Tibial artery (tissue), 4 donors: ENCODE measurements at regions not wholly inside any gene's neighbourhood (a gene's known extent, or its start where the extent isn't known, plus 50 kb on each side); places are given as distances from the start of the nearest gene placed in this dataset.

Experiments used
- DNase-seq, 2 donors: peaks; one replicate each; pipeline ENCODE4 v3.0.0-alpha.2; 2019
- H3K27ac ChIP-seq, 2 donors: fragments of 200-600 bp; sonication (generic) in 1 of 2; 1 replicate in 1 of 2; 2 replicates in 1 of 2; pipeline ENCODE4 v1.5.1; 2018 to 2019; ENCODE audit warnings: mild to moderate bottlenecking in 1 of 2
- H3K27me3 ChIP-seq, 2 donors: fragments of 200-600 bp; sonication (generic) in 1 of 2; one replicate each; pipeline versions ENCODE4 v1.5.1 to v1.6.0; 2016 to 2019
- H3K36me3 ChIP-seq, 3 donors: fragments of 200-600 bp; sonication (generic) in 2 of 3; one replicate each; pipeline ENCODE4 v1.5.1; 2016 to 2019; ENCODE audit warnings: mild to moderate bottlenecking in 2 of 3
- H3K4me1 ChIP-seq, 4 donors: fragments of 200-600 bp; sonication (generic) in 2 of 4; 1 replicate in 3 of 4; 2 replicates in 1 of 4; pipeline ENCODE4 v1.5.1; 2016 to 2019
- H3K4me3 ChIP-seq, 2 donors: fragments of 200-600 bp; sonication (generic) in 1 of 2; 1 replicate in 1 of 2; 2 replicates in 1 of 2; pipeline ENCODE4 v1.5.1; 2018 to 2019; ENCODE audit warnings: mild to moderate bottlenecking in 2 of 2
- H3K9me3 ChIP-seq, 3 donors: fragments of 200-600 bp; sonication (generic) in 1 of 3; one replicate each; pipeline ENCODE4 v1.5.1; 2016 to 2019
- CTCF ChIP-seq, 2 experiments: fragments of 200-600 bp in 1 of 2; fragments of 450-650 bp in 1 of 2; IDR thresholded peaks; one replicate each; pipeline ENCODE4 v1.5.1; 2017 to 2019; ENCODE audit warnings: antibody characterized with exemption in 2 of 2, mild to moderate bottlenecking in 1 of 2, moderate library complexity in 1 of 2
- intact Hi-C: fragments of 100-400 bp; cut with DNase I; formaldehyde crosslinking; loops from one replicate; pipeline ENCODE4 v1.15.0; 2023; ENCODE audit warnings: low total_unique reads

- H3K27me3 ChIP-seq: peaks cover 0 to 3% of the 10 kb centered on the region in 2 donors
- peaks cover 0 to 31% (median 23%) of the 10 kb centered on the region in 4 donors for H3K4me1 ChIP-seq
- TF ChIP-seq CTCF (IDR thresholded peaks at IDR 0.05): no peak
- peak overlapping the region; percentile 53 to 63 for H3K4me3 ChIP-seq
- DNase-seq: no peak
- intact Hi-C loops: loop anchor here (5.0 kb wide), 1 partner anchor 542 kb away; no protein-coding TSS in a partner anchor
- peak overlapping the region; percentile 53 to 61 for H3K27ac ChIP-seq
- H3K36me3 ChIP-seq: no peaks in the 10 kb centered on the region
- no peaks in the 10 kb centered on the region for H3K9me3 ChIP-seq
Observed at GRCh38 chr5:88140396-88140855, 128.2 kb downstream of the TMEM161B start.

GRCh38 chr5:88130211-88130815 lies 138.3 kb downstream of the TMEM161B start:
- no peaks in the 10 kb centered on the region for H3K36me3 ChIP-seq
- no peaks in the 10 kb centered on the region for H3K9me3 ChIP-seq
- TF ChIP-seq CTCF (IDR thresholded peaks at IDR 0.05): no peak
- no peak for DNase-seq
- intact Hi-C loops: no loop called here
- no peak overlapping the region for H3K27ac ChIP-seq
- H3K4me1 ChIP-seq: no peaks in the 10 kb centered on the region
- H3K4me3 ChIP-seq: no peak overlapping the region
- peaks cover 0 to 7% of the 10 kb centered on the region in 2 donors for H3K27me3 ChIP-seq

GRCh38 chr5:88128813-88129212 lies 139.8 kb downstream of the TMEM161B start:
- H3K27me3 ChIP-seq: peaks cover 0 to 7% of the 10 kb centered on the region in 2 donors
- H3K4me1 ChIP-seq: no peaks in the 10 kb centered on the region
- TF ChIP-seq CTCF (IDR thresholded peaks at IDR 0.05): no peak
- peaks cover 0 to 4% (median 0%) of the 10 kb centered on the region in 3 donors for H3K9me3 ChIP-seq
- no peak overlapping the region for H3K27ac ChIP-seq
- intact Hi-C loops: no loop called here
- no peak overlapping the region for H3K4me3 ChIP-seq
- DNase-seq: no peak
- no peaks in the 10 kb centered on the region for H3K36me3 ChIP-seq

- Histone ChIP-seq H3K4me1 (no peaks in the 10 kb centered on the region), H3K9me3 (no peaks in the 10 kb centered on the region), H3K36me3 (no peaks in the 10 kb centered on the region), H3K27ac (no peak overlapping the region), H3K27me3 (no peaks in the 10 kb centered on the region), H3K4me3 (no peak overlapping the region)
- no peak for DNase-seq
- intact Hi-C loops: no loop called here
- TF ChIP-seq CTCF (IDR thresholded peaks at IDR 0.05): no peak
Observed at GRCh38 chr5:88119535-88120125, 149.0 kb downstream of the TMEM161B start.

- H3K9me3 ChIP-seq: no peaks in the 10 kb centered on the region
- H3K4me3 ChIP-seq: no peak overlapping the region
- H3K27me3 ChIP-seq: no peaks in the 10 kb centered on the region
- intact Hi-C loops: no loop called here
- H3K27ac ChIP-seq: no peak overlapping the region
- TF ChIP-seq CTCF (IDR thresholded peaks at IDR 0.05): no peak
- no peaks in the 10 kb centered on the region for H3K36me3 ChIP-seq
- no peaks in the 10 kb centered on the region for H3K4me1 ChIP-seq
- no peak for DNase-seq
Observed at GRCh38 chr5:88118179-88118578, 150.5 kb downstream of the TMEM161B start.
